ENCODE measurements at regions not wholly inside any gene's neighbourhood (a gene's known extent, or its start where the extent isn't known, plus 50 kb on each side); places are given as distances from the start of the nearest gene placed in this dataset.

- CTCF ChIA-PET = interaction anchor here (0.8 to 2.9 kb wide), 7 partner anchors 9 to 840 kb away, joined by 3 to 14 read pairs (median 4); no protein-coding TSS in a partner anchor
- intact Hi-C loops (cut with micrococcal nuclease) = no loop called here
Measured at GRCh38 chr16:52182840-52183239, 364.1 kb downstream of the TOX3 start.

GRCh38 chr16:52174168-52174567, 372.8 kb downstream of the TOX3 start:
- Mint-ChIP-seq H3K27me3 (ENCODE audit: insufficient read depth, unreplicated experiment) (peaks cover 41% of the 10 kb centered on the region), H3K27ac (ENCODE audit: low read depth, unreplicated experiment) (no peak overlapping the region), H3K36me3 (ENCODE audit: insufficient read depth, unreplicated experiment) (no peaks in the 10 kb centered on the region), H3K4me3 (ENCODE audit: unreplicated experiment) (no peak overlapping the region), H3K4me1 (ENCODE audit: insufficient read depth, unreplicated experiment) (no peaks in the 10 kb centered on the region), H3K9me3 (ENCODE audit: unreplicated experiment) (no peaks in the 10 kb centered on the region)
- ChIA-PET POLR2A (no interaction called here), CTCF (interaction anchor here (1.1 to 2.9 kb wide), 2 partner anchors 17 to 499 kb away, joined by 3 to 23 read pairs; no protein-coding TSS in a partner anchor)
- intact Hi-C loops (cut with micrococcal nuclease) = no loop called here
- DNase-seq (ENCODE audit: unreplicated experiment) = no peak
- BruUV-seq (replicated peaks) = no TSS peak
- no peak for TF ChIP-seq CTCF (IDR thresholded peaks at IDR 0.05; ENCODE audit: unreplicated experiment)

More at GRCh38 chr16:52182840-52183239, 364.1 kb downstream of the TOX3 start:
- no TSS peak for BruUV-seq (replicated peaks)
- H3K4me3 Mint-ChIP-seq (ENCODE audit: unreplicated experiment) = no peak overlapping the region
- peaks cover 42% of the 10 kb centered on the region for H3K27me3 Mint-ChIP-seq (ENCODE audit: insufficient read depth, unreplicated experiment)
- POLR2A ChIA-PET = no interaction called here
- no peaks in the 10 kb centered on the region for H3K9me3 Mint-ChIP-seq (ENCODE audit: unreplicated experiment)
- H3K4me1 Mint-ChIP-seq (ENCODE audit: insufficient read depth, unreplicated experiment) = no peaks in the 10 kb centered on the region
- no peak for TF ChIP-seq CTCF (IDR thresholded peaks at IDR 0.05; ENCODE audit: unreplicated experiment)
- H3K27ac Mint-ChIP-seq (ENCODE audit: low read depth, unreplicated experiment) = no peak overlapping the region
- no peaks in the 10 kb centered on the region for H3K36me3 Mint-ChIP-seq (ENCODE audit: insufficient read depth, unreplicated experiment)
- DNase-seq (ENCODE audit: unreplicated experiment) = no peak

- Mint-ChIP-seq H3K27ac (ENCODE audit: low read depth, unreplicated experiment) (no peak overlapping the region), H3K4me3 (ENCODE audit: unreplicated experiment) (no peak overlapping the region)
- DNase-seq (ENCODE audit: unreplicated experiment) = no peak
Measured at GRCh38 chr16:52171481-52171880, 375.5 kb downstream of the TOX3 start.

GRCh38 chr16:52167328-52167727, 379.6 kb downstream of the TOX3 start:
- POLR2A ChIA-PET = interaction anchor here (0.6 to 0.7 kb wide), 2 partner anchors 62 to 1029 kb away, joined by 3 to 4 read pairs; no protein-coding TSS in a partner anchor
- CTCF ChIA-PET = interaction anchor here (0.9 to 2.4 kb wide), 2 partner anchors 22 to 25 kb away, joined by 3 to 7 read pairs; no protein-coding TSS in a partner anchor
- no TSS peak for BruUV-seq (replicated peaks)

More at GRCh38 chr16:52171481-52171880, 375.5 kb downstream of the TOX3 start:
- H3K4me1 Mint-ChIP-seq (ENCODE audit: insufficient read depth, unreplicated experiment) = no peaks in the 10 kb centered on the region
- no peaks in the 10 kb centered on the region for H3K36me3 Mint-ChIP-seq (ENCODE audit: insufficient read depth, unreplicated experiment)
- BruUV-seq (replicated peaks) = no TSS peak
- TF ChIP-seq CTCF (IDR thresholded peaks at IDR 0.05; ENCODE audit: unreplicated experiment) = no peak
- POLR2A ChIA-PET = no interaction called here
- H3K9me3 Mint-ChIP-seq (ENCODE audit: unreplicated experiment) = no peaks in the 10 kb centered on the region
- CTCF ChIA-PET = interaction anchor here (0.7 to 2.9 kb wide), 3 partner anchors 20 to 742 kb away, joined by 3 to 23 read pairs (median 4); no protein-coding TSS in a partner anchor
- intact Hi-C loops (cut with micrococcal nuclease) = no loop called here
- peaks cover 14% of the 10 kb centered on the region for H3K27me3 Mint-ChIP-seq (ENCODE audit: insufficient read depth, unreplicated experiment)

More at GRCh38 chr16:52167328-52167727, 379.6 kb downstream of the TOX3 start:
- intact Hi-C loops (cut with micrococcal nuclease) = no loop called here
- no peak for DNase-seq (ENCODE audit: unreplicated experiment)
- Mint-ChIP-seq H3K4me1 (ENCODE audit: insufficient read depth, unreplicated experiment) (no peaks in the 10 kb centered on the region), H3K4me3 (ENCODE audit: unreplicated experiment) (no peak overlapping the region), H3K9me3 (ENCODE audit: unreplicated experiment) (no peaks in the 10 kb centered on the region), H3K36me3 (ENCODE audit: insufficient read depth, unreplicated experiment) (no peaks in the 10 kb centered on the region), H3K27me3 (ENCODE audit: insufficient read depth, unreplicated experiment) (peaks cover 11% of the 10 kb centered on the region), H3K27ac (ENCODE audit: low read depth, unreplicated experiment) (no peak overlapping the region)
- TF ChIP-seq CTCF (IDR thresholded peaks at IDR 0.05; ENCODE audit: unreplicated experiment) = no peak
